SK-N-SH (cell line): ENCODE measurements at regions not wholly inside any gene's neighbourhood (a gene's known extent, or its start where the extent isn't known, plus 50 kb on each side); places are given as distances from the start of the nearest gene placed in this dataset.

Experiments
- CTCF ChIP-seq: fragments of 200-600 bp; sonication (generic); IDR thresholded peaks from 2 replicates; pipeline ENCODE4 v1.6.1; 2017; ENCODE audit warnings: antibody characterized with exemption, mild to moderate bottlenecking, moderate library complexity
- EP300 ChIP-seq, 2 experiments: IDR thresholded peaks; 2 replicates each; pipeline versions ENCODE4 v1.4.0 to v1.6.1; 2012; ENCODE audit warnings: borderline replicate concordance in 1 of 2, low read depth in 1 of 2, low read length in 1 of 2
- EZH2phosphoT487 ChIP-seq: fragments of 200-600 bp; sonication (generic); IDR thresholded peaks from 2 replicates; pipeline ENCODE4 v1.6.1; 2017; ENCODE audit warnings: low read depth, mixed run types, mild to moderate bottlenecking, antibody characterized with exemption, moderate library complexity, borderline replicate concordance
- MAX ChIP-seq: IDR thresholded peaks from 2 replicates; pipeline ENCODE4 v1.4.0; 2012; ENCODE audit warnings: low read depth
- NFIC ChIP-seq: IDR thresholded peaks from 2 replicates; pipeline ENCODE4 v1.4.0; 2012; ENCODE audit warnings: borderline replicate concordance
- POLR2AphosphoS5 ChIP-seq: IDR thresholded peaks from 2 replicates; pipeline ENCODE4 v1.6.1; 2012; ENCODE audit warnings: low read depth, low read length
- RCOR1 ChIP-seq: fragments of 150-350 bp; IDR thresholded peaks from 2 replicates; pipeline ENCODE4 v1.6.1; 2017; ENCODE audit warnings: antibody characterized with exemption, low read length
- REST ChIP-seq: IDR thresholded peaks from 2 replicates; pipeline ENCODE4 v1.6.1; 2012; ENCODE audit warnings: mild to moderate bottlenecking, low read depth, low read length, moderate library complexity
- RFX5 ChIP-seq: IDR thresholded peaks from 2 replicates; pipeline ENCODE4 v1.6.1; 2012; ENCODE audit warnings: mild to moderate bottlenecking, improper control_type of control experiment, low read length
- SIN3A ChIP-seq: IDR thresholded peaks from 2 replicates; pipeline ENCODE4 v1.6.1; 2012; ENCODE audit warnings: low read depth, mild to moderate bottlenecking, low read length, moderate library complexity, borderline replicate concordance
- SMC3 ChIP-seq: IDR thresholded peaks from 2 replicates; pipeline ENCODE4 v1.6.1; 2012; ENCODE audit warnings: low read depth, low read length, improper control_type of control experiment
- USF2 ChIP-seq: fragments of 150-350 bp; IDR thresholded peaks from 2 replicates; pipeline ENCODE4 v1.6.1; 2017; ENCODE audit warnings: antibody characterized with exemption, low read length, low read depth, borderline replicate concordance

GRCh38 chr17:79306424-79307318, 232.0 kb downstream of the ENGASE start:
- TF ChIP-seq USF2 (no peak), EP300 (IDR thresholded peaks at IDR 0.05; ENCODE audit: borderline replicate concordance in 1 of 2, low read depth in 1 of 2, low read length in 1 of 2) (no peak), SMC3 (no peak), MAX (no peak), CTCF (no peak), RFX5 (no peak), POLR2AphosphoS5 (no peak), EZH2phosphoT487 (no peak), SIN3A (no peak), REST (no peak), RCOR1 (no peak), NFIC (no peak)
